HG02870 (cell line): ENCODE measurements at regions not wholly inside any gene's neighbourhood (a gene's known extent, or its start where the extent isn't known, plus 50 kb on each side); places are given as distances from the start of the nearest gene placed in this dataset.

ENCODE experiments used
- ATAC-seq: cut with Tn5 transposase; IDR thresholded peaks from one replicate; pipeline ENCODE4 v1.9.1; 2021; ENCODE audit warnings: mild to moderate bottlenecking, moderate library complexity; ENCODE audit not compliant: unreplicated experiment

- ATAC-seq = no peak
Observed at GRCh38 chr9:16128003-16128402, 575.2 kb downstream of the CCDC171 start.

GRCh38 chr9:16131264-16131663 lies 578.4 kb downstream of the CCDC171 start:
- no peak for ATAC-seq

GRCh38 chr9:16132513-16132912 lies 579.7 kb downstream of the CCDC171 start:
- ATAC-seq = no peak

GRCh38 chr9:16133032-16133431 lies 580.2 kb downstream of the CCDC171 start:
- ATAC-seq = no peak

- ATAC-seq = peak; percentile 87
Observed at GRCh38 chr9:16133556-16134227, 580.8 kb downstream of the CCDC171 start.

GRCh38 chr9:16134351-16134750 lies 581.5 kb downstream of the CCDC171 start:
- no peak for ATAC-seq

- ATAC-seq = no peak
Observed at GRCh38 chr9:16135968-16136367, 583.1 kb downstream of the CCDC171 start.

GRCh38 chr9:16136451-16136850 lies 583.6 kb downstream of the CCDC171 start:
- ATAC-seq = no peak

GRCh38 chr9:16136961-16137360 lies 584.1 kb downstream of the CCDC171 start:
- no peak for ATAC-seq

- no peak for ATAC-seq
Observed at GRCh38 chr9:16138561-16139491, 586.0 kb downstream of the CCDC171 start.

GRCh38 chr9:16139774-16140173 lies 586.9 kb downstream of the CCDC171 start:
- ATAC-seq = no peak

- ATAC-seq = no peak
Observed at GRCh38 chr9:16143310-16143709, 590.5 kb downstream of the CCDC171 start.

GRCh38 chr9:16143947-16144890 lies 591.4 kb downstream of the CCDC171 start:
- ATAC-seq = no peak

- no peak for ATAC-seq
Observed at GRCh38 chr9:16145196-16145950, 592.5 kb downstream of the CCDC171 start.

- ATAC-seq = no peak
Observed at GRCh38 chr9:16147726-16148125, 594.9 kb downstream of the CCDC171 start.

- ATAC-seq = no peak
Observed at GRCh38 chr9:16150501-16150900, 597.7 kb downstream of the CCDC171 start.

GRCh38 chr9:16150938-16151650 lies 598.3 kb downstream of the CCDC171 start:
- no peak for ATAC-seq

GRCh38 chr9:16152276-16153101 lies 599.6 kb downstream of the CCDC171 start:
- no peak for ATAC-seq

GRCh38 chr9:16153221-16153620 lies 600.4 kb downstream of the CCDC171 start:
- ATAC-seq = no peak
